Epithelial cell of esophagus (primary cell): ENCODE measurements at regions not wholly inside any gene's neighbourhood (a gene's known extent, or its start where the extent isn't known, plus 50 kb on each side); places are given as distances from the start of the nearest gene placed in this dataset.

Experiments used
- DNase-seq: peaks from one replicate; pipeline ENCODE4 v3.0.0; 2010; ENCODE audit warnings: low read depth
- H3K4me3 ChIP-seq: 2 replicates; pipeline ENCODE4 v1.5.1; 2011; ENCODE audit warnings: mild to moderate bottlenecking, low read length, control low read depth
- CTCF ChIP-seq: IDR thresholded peaks from 2 replicates; pipeline ENCODE4 v1.5.1; 2011; ENCODE audit warnings: low read depth, mild to moderate bottlenecking, low read length, control low read depth, inconsistent platforms; ENCODE audit not compliant: insufficient read depth; ENCODE audit errors: missing control alignments

GRCh38 chr1:199040076-199040905 lies 401.5 kb downstream of the PTPRC start:
- no peak for TF ChIP-seq CTCF
- no peak for DNase-seq
- H3K4me3 ChIP-seq: no peak overlapping the region

- DNase-seq: no peak
- TF ChIP-seq CTCF: no peak
- no peak overlapping the region for H3K4me3 ChIP-seq
Measured at GRCh38 chr1:199041173-199041914, 402.5 kb downstream of the PTPRC start.

GRCh38 chr1:199042193-199042592 lies 403.4 kb downstream of the PTPRC start:
- no peak overlapping the region for H3K4me3 ChIP-seq
- TF ChIP-seq CTCF: no peak
- DNase-seq: no peak

GRCh38 chr1:199044191-199044590 lies 405.4 kb downstream of the PTPRC start:
- no peak for TF ChIP-seq CTCF
- DNase-seq: no peak
- H3K4me3 ChIP-seq: no peak overlapping the region

- peak; percentile 40 for TF ChIP-seq CTCF
Measured at GRCh38 chr1:199046618-199047017, 407.8 kb downstream of the PTPRC start.

GRCh38 chr1:199054694-199055093 lies 415.9 kb downstream of the PTPRC start:
- peak; percentile 50 for DNase-seq
- TF ChIP-seq CTCF: no peak
- H3K4me3 ChIP-seq: no peak overlapping the region

More at GRCh38 chr1:199046618-199047017, 407.8 kb downstream of the PTPRC start:
- peak; percentile 10 for DNase-seq
- H3K4me3 ChIP-seq: no peak overlapping the region
